HCT116 (cell line): ENCODE measurements at regions not wholly inside any gene's neighbourhood (a gene's known extent, or its start where the extent isn't known, plus 50 kb on each side); places are given as distances from the start of the nearest gene placed in this dataset.

Experiments used
- ATAC-seq: fragments of 200-7000 bp; cut with Tn5 transposase; 2 replicates; pipeline ENCODE4 v1.9.1; 2020; ENCODE audit warnings: mild to moderate bottlenecking, moderate library complexity
- BruUV-seq: library from RNA; stranded (reverse); fragments of 400-500 nt; replicated peaks from 2 replicates; lab custom pipeline; 2021; lab: Mats Ljungman, UMichigan
- CTCF ChIA-PET: fragments of 300-600 bp; sonication (Branson Sonifier 250); formaldehyde crosslinking; loops from one replicate; lab custom pipeline; 2021; ENCODE audit warnings: antibody characterized with exemption; lab: Charles Lee
- POLR2A ChIA-PET: fragments of 300-600, 350-600 bp; sonication (Branson Sonifier 250); formaldehyde crosslinking; loops from one replicate; lab custom pipeline; 2021; ENCODE audit warnings: antibody characterized with exemption; lab: Charles Lee
- RAD21 ChIA-PET, 2 experiments: fragments of 300-600 bp; sonication (Branson Sonifier 250); formaldehyde crosslinking; loops; one replicate each; lab custom pipeline; 2023; ENCODE audit warnings: low total read pairs in 2 of 2; ENCODE audit not compliant: uncharacterized antibody in 2 of 2, unreplicated experiment in 2 of 2, low non-redundant PET in 1 of 2; lab: Charles Lee
- DNase-seq: peaks from one replicate; pipeline ENCODE4 v3.0.0-alpha.2; 2010; ENCODE audit warnings: low read depth, low spot score
- H2AFZ ChIP-seq: fragments of 200-600 bp; shearing (Covaris generic), sonication (generic); 2 replicates; pipeline ENCODE4 v1.6.1; 2017; ENCODE audit warnings: low read depth, mixed run types, mixed read lengths, antibody characterized with exemption, low read length; ENCODE audit not compliant: poor library complexity, severe bottlenecking
- H3K27ac ChIP-seq: 2 replicates; pipeline ENCODE4 v1.5.1; 2012; ENCODE audit warnings: low read depth, low read length
- H3K27me3 ChIP-seq: fragments of 200-600 bp; sonication (generic); 2 replicates; pipeline ENCODE4 v1.6.1; 2016; ENCODE audit warnings: mixed run types, low read length, mixed read lengths; ENCODE audit not compliant: insufficient read depth
- H3K36me3 ChIP-seq, 2 experiments: fragments of 200-500 bp in 1 of 2; fragments of 200-600 bp in 1 of 2; sonication (Bioruptor generic) in 1 of 2; sonication (generic) in 1 of 2; 2 replicates each; pipeline versions ENCODE4 v1.5.1 to v1.6.1; 2014 to 2016; ENCODE audit warnings: low read length in 2 of 2, inconsistent platforms in 1 of 2, mixed read lengths in 1 of 2, mixed run types in 1 of 2; ENCODE audit not compliant: insufficient read depth in 2 of 2, control insufficient read depth in 1 of 2
- H3K4me1 ChIP-seq, 2 experiments: fragments of 200-600 bp in 1 of 2; sonication (generic) in 1 of 2; 2 replicates each; pipeline versions ENCODE4 v1.5.1 to v1.6.1; 2012 to 2017; ENCODE audit warnings: low read length in 2 of 2, inconsistent platforms in 1 of 2, mild to moderate bottlenecking in 1 of 2, mixed read lengths in 1 of 2, mixed run types in 1 of 2, moderate library complexity in 1 of 2; ENCODE audit not compliant: insufficient read depth in 2 of 2, control insufficient read depth in 1 of 2
- H3K4me2 ChIP-seq: fragments of 200-600 bp; sonication (generic); 2 replicates; pipeline ENCODE4 v1.6.1; 2017; ENCODE audit warnings: mixed run types, low read length, mixed read lengths
- H3K4me3 ChIP-seq, 2 experiments: fragments of 200-600 bp in 1 of 2; sonication (generic) in 1 of 2; replicated peaks in 1 of 2; 2 replicates each; pipeline ENCODE4 v1.5.1; 2011 to 2016; ENCODE audit warnings: low read length in 2 of 2, control low read depth in 1 of 2, low read depth in 1 of 2, mild to moderate bottlenecking in 1 of 2, mixed read lengths in 1 of 2, mixed run types in 1 of 2
- H3K79me2 ChIP-seq: fragments of 200-600 bp; sonication (generic); 2 replicates; pipeline ENCODE4 v1.6.1; 2017; ENCODE audit warnings: mild to moderate bottlenecking, mixed run types, low read length, moderate library complexity, mixed read lengths; ENCODE audit not compliant: insufficient read depth
- H3K9ac ChIP-seq: fragments of 200-600 bp; sonication (generic); 2 replicates; pipeline ENCODE4 v1.6.1; 2016; ENCODE audit warnings: low read length, mixed read lengths
- H3K9me2 ChIP-seq: fragments of 200-600 bp; sonication (generic), shearing (Covaris generic); 2 replicates; pipeline ENCODE4 v1.6.1; 2017; ENCODE audit warnings: mixed run types, mild to moderate bottlenecking, moderate library complexity; ENCODE audit not compliant: insufficient read depth
- H3K9me3 ChIP-seq, 2 experiments: fragments of 200-500 bp in 1 of 2; fragments of 200-600 bp in 1 of 2; sonication (Bioruptor generic) in 1 of 2; sonication (generic) in 1 of 2; 2 replicates each; pipeline ENCODE4 v1.6.1; 2014 to 2017; ENCODE audit warnings: low read length in 2 of 2, mixed read lengths in 2 of 2, inconsistent platforms in 1 of 2, low read depth in 1 of 2, mild to moderate bottlenecking in 1 of 2, mixed run types in 1 of 2, moderate library complexity in 1 of 2; ENCODE audit not compliant: control insufficient read depth in 1 of 2, insufficient read depth in 1 of 2
- H4K20me1 ChIP-seq: fragments of 200-600 bp; sonication (generic), shearing (Covaris generic); 2 replicates; pipeline ENCODE4 v1.6.1; 2017; ENCODE audit warnings: mixed run types, mild to moderate bottlenecking, moderate library complexity; ENCODE audit not compliant: insufficient read depth
- CBX3 ChIP-seq: IDR thresholded peaks from 2 replicates; pipeline ENCODE4 v1.6.1; 2012; ENCODE audit warnings: low read depth
- CEBPB ChIP-seq: IDR thresholded peaks from 2 replicates; pipeline ENCODE4 v1.6.1; 2012; ENCODE audit warnings: low read depth
- FOSL1 ChIP-seq: IDR thresholded peaks from 2 replicates; pipeline ENCODE4 v1.6.1; 2012; ENCODE audit warnings: low read depth
- JUND ChIP-seq: IDR thresholded peaks from 2 replicates; pipeline ENCODE4 v1.6.1; 2012
- POLR2AphosphoS5 ChIP-seq: IDR thresholded peaks from 2 replicates; pipeline ENCODE4 v1.6.1; 2011; ENCODE audit warnings: mild to moderate bottlenecking, low read depth, low read length, moderate library complexity
- RAD21 ChIP-seq: IDR thresholded peaks from 2 replicates; pipeline ENCODE4 v1.6.1; 2012; ENCODE audit warnings: low read depth, mild to moderate bottlenecking
- SIN3A ChIP-seq: IDR thresholded peaks from 2 replicates; pipeline ENCODE4 v1.6.1; 2012; ENCODE audit warnings: low read depth
- SRF ChIP-seq: IDR thresholded peaks from 2 replicates; pipeline ENCODE4 v1.6.1; 2012; ENCODE audit warnings: low read depth
- intact Hi-C: fragments of 100-400 bp; cut with micrococcal nuclease; formaldehyde crosslinking; loops from 2 replicates; pipeline ENCODE4 v1.10.0; 2022
- TF ChIP-seq, protein P1 (sequence below): IDR thresholded peaks from 2 replicates; pipeline ENCODE4 v1.6.1; 2012; ENCODE audit warnings: low read depth
- TF ChIP-seq, protein P2 (sequence below): IDR thresholded peaks from 2 replicates; pipeline ENCODE4 v1.6.1; 2011; ENCODE audit warnings: mild to moderate bottlenecking, low read length, moderate library complexity; ENCODE audit not compliant: insufficient replicate concordance; ENCODE audit errors: extremely low read depth
- TF ChIP-seq, protein P3 (sequence below), 3 experiments: fragments of 200-600 bp in 1 of 3; sonication (generic) in 1 of 3; IDR thresholded peaks in 2 of 3; conservative IDR thresholded peaks in 1 of 3; 2 replicates each; pipeline ENCODE4 v1.5.1; 2012 to 2017; ENCODE audit warnings: low read depth in 2 of 3, low read length in 2 of 3, antibody characterized with exemption in 1 of 3, borderline replicate concordance in 1 of 3, control low read depth in 1 of 3, mild to moderate bottlenecking in 1 of 3, mixed read lengths in 1 of 3, mixed run types in 1 of 3, moderate library complexity in 1 of 3; ENCODE audit not compliant: insufficient read depth in 1 of 3
- TF ChIP-seq, protein P4 (sequence below): IDR thresholded peaks from 2 replicates; pipeline ENCODE4 v1.6.1; 2012

DNA sequence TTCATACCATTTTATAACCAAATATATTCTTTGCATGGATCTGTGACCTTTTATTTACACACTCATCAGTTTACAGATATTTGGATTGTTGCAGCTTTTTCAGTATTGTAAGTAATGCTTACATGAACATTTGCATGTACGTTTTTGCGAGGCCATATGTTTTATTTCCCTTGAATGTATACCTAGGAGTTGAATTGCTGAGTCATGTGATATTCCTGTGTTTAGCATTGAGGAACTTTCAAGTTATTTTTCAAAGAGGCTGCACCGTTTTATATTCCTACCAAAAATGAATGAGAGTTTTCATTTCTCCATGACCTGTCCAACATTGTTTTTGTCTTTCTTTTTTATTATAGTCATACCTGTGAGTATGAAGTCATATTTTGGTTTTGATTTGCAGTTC is 392.1 kb downstream of the CNTNAP4 start:
- POLR2A ChIA-PET = no interaction called here
- RAD21 ChIA-PET = no interaction called here
- H2AFZ ChIP-seq = no peak overlapping the region
- no peaks in the 10 kb centered on the region for H3K9me2 ChIP-seq
- H3K27ac ChIP-seq = no peak overlapping the region
- no peaks in the 10 kb centered on the region for H3K27me3 ChIP-seq
- no peaks in the 10 kb centered on the region for H4K20me1 ChIP-seq
- ATAC-seq (no peak), DNase-seq (no peak)
- no peaks in the 10 kb centered on the region for H3K36me3 ChIP-seq
- H3K9ac ChIP-seq = no peak overlapping the region
- H3K4me2 ChIP-seq = no peak overlapping the region
- H3K79me2 ChIP-seq = no peaks in the 10 kb centered on the region
- H3K4me3 ChIP-seq = no peak overlapping the region
- no peaks in the 10 kb centered on the region for H3K4me1 ChIP-seq
- peaks cover 0 to 4% of the 10 kb centered on the region in 2 experiments; a peak in 1 of 4 replicates for H3K9me3 ChIP-seq
- no TSS peak for BruUV-seq
- intact Hi-C loops = no loop called here
- CTCF ChIA-PET = no interaction called here
- TF ChIP-seq FOSL1 (no peak), SRF (no peak), POLR2AphosphoS5 (no peak), RAD21 (no peak), JUND (no peak), SIN3A (no peak), CBX3 (no peak), CEBPB (no peak)
- TF ChIP-seq, protein P1, sequence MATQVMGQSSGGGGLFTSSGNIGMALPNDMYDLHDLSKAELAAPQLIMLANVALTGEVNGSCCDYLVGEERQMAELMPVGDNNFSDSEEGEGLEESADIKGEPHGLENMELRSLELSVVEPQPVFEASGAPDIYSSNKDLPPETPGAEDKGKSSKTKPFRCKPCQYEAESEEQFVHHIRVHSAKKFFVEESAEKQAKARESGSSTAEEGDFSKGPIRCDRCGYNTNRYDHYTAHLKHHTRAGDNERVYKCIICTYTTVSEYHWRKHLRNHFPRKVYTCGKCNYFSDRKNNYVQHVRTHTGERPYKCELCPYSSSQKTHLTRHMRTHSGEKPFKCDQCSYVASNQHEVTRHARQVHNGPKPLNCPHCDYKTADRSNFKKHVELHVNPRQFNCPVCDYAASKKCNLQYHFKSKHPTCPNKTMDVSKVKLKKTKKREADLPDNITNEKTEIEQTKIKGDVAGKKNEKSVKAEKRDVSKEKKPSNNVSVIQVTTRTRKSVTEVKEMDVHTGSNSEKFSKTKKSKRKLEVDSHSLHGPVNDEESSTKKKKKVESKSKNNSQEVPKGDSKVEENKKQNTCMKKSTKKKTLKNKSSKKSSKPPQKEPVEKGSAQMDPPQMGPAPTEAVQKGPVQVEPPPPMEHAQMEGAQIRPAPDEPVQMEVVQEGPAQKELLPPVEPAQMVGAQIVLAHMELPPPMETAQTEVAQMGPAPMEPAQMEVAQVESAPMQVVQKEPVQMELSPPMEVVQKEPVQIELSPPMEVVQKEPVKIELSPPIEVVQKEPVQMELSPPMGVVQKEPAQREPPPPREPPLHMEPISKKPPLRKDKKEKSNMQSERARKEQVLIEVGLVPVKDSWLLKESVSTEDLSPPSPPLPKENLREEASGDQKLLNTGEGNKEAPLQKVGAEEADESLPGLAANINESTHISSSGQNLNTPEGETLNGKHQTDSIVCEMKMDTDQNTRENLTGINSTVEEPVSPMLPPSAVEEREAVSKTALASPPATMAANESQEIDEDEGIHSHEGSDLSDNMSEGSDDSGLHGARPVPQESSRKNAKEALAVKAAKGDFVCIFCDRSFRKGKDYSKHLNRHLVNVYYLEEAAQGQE = no peak
- TF ChIP-seq, protein P2, sequence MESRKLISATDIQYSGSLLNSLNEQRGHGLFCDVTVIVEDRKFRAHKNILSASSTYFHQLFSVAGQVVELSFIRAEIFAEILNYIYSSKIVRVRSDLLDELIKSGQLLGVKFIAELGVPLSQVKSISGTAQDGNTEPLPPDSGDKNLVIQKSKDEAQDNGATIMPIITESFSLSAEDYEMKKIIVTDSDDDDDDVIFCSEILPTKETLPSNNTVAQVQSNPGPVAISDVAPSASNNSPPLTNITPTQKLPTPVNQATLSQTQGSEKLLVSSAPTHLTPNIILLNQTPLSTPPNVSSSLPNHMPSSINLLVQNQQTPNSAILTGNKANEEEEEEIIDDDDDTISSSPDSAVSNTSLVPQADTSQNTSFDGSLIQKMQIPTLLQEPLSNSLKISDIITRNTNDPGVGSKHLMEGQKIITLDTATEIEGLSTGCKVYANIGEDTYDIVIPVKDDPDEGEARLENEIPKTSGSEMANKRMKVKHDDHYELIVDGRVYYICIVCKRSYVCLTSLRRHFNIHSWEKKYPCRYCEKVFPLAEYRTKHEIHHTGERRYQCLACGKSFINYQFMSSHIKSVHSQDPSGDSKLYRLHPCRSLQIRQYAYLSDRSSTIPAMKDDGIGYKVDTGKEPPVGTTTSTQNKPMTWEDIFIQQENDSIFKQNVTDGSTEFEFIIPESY = no peak
- TF ChIP-seq, protein P3, sequence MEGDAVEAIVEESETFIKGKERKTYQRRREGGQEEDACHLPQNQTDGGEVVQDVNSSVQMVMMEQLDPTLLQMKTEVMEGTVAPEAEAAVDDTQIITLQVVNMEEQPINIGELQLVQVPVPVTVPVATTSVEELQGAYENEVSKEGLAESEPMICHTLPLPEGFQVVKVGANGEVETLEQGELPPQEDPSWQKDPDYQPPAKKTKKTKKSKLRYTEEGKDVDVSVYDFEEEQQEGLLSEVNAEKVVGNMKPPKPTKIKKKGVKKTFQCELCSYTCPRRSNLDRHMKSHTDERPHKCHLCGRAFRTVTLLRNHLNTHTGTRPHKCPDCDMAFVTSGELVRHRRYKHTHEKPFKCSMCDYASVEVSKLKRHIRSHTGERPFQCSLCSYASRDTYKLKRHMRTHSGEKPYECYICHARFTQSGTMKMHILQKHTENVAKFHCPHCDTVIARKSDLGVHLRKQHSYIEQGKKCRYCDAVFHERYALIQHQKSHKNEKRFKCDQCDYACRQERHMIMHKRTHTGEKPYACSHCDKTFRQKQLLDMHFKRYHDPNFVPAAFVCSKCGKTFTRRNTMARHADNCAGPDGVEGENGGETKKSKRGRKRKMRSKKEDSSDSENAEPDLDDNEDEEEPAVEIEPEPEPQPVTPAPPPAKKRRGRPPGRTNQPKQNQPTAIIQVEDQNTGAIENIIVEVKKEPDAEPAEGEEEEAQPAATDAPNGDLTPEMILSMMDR (IDR thresholded peaks at IDR 0.05 in 2 of 3, conservative IDR thresholded peaks at IDR 0.05 in 1 of 3; ENCODE audit: borderline replicate concordance in 1 of 3, insufficient read depth in 1 of 3, low read depth in 2 of 3, low read length in 2 of 3) = no peak
- TF ChIP-seq, protein P4, sequence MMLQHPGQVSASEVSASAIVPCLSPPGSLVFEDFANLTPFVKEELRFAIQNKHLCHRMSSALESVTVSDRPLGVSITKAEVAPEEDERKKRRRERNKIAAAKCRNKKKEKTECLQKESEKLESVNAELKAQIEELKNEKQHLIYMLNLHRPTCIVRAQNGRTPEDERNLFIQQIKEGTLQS = no peak
